H1 (cell line): ENCODE measurements at regions not wholly inside any gene's neighbourhood (a gene's known extent, or its start where the extent isn't known, plus 50 kb on each side); places are given as distances from the start of the nearest gene placed in this dataset.
"Not testable (repeated sequence)": the region's sequence is repeated elsewhere in the genome, so short reads cannot be mapped to it uniquely, and the experiment has no call there.

Experiments
- CTCF ChIA-PET: fragments of 300-600 bp; sonication (Branson Sonifier 250); formaldehyde crosslinking; loops from one replicate; lab custom pipeline; 2021; ENCODE audit not compliant: partially characterized antibody; lab: Charles Lee
- POLR2A ChIA-PET: fragments of 300-600 bp; sonication (Branson Sonifier 250); formaldehyde crosslinking; loops from one replicate; lab custom pipeline; 2021; ENCODE audit warnings: inconsistent platforms; ENCODE audit not compliant: partially characterized antibody; lab: Charles Lee
- DNase-seq, 2 experiments: peaks; one replicate each; pipeline versions ENCODE4 v3.0.0 to v3.0.0-alpha.2; 2010 to 2022; ENCODE audit warnings: low spot score in 2 of 2, low read depth in 1 of 2, mixed read lengths in 1 of 2
- FAIRE-seq: peaks from 2 replicates; lab custom pipeline; 2011; peaks lifted over from hg19 to GRCh38; lab: Jason Lieb, UNC
- H2AFZ ChIP-seq: 2 replicates; pipeline ENCODE4 v1.8.1; 2012; ENCODE audit warnings: low read length, inconsistent platforms
- H2AK5ac ChIP-seq: 2 replicates; pipeline ENCODE4 v1.6.1; 2013; ENCODE audit warnings: low read depth, low read length
- H2BK120ac ChIP-seq: replicated peaks from 2 replicates; pipeline ENCODE3; 2013; ENCODE audit warnings: low read depth, low read length, inconsistent platforms
- H2BK12ac ChIP-seq: 2 replicates; pipeline ENCODE4 v1.6.1; 2013; ENCODE audit warnings: low read depth, low read length
- H2BK15ac ChIP-seq: 2 replicates; pipeline ENCODE4 v1.6.1; 2013; ENCODE audit warnings: low read length
- H2BK20ac ChIP-seq: 2 replicates; pipeline ENCODE4 v1.6.1; 2013; ENCODE audit warnings: low read length
- H2BK5ac ChIP-seq: 2 replicates; pipeline ENCODE4 v1.6.1; 2013; ENCODE audit warnings: low read depth, low read length
- H3K14ac ChIP-seq: 2 replicates; pipeline ENCODE4 v1.6.1; 2013; ENCODE audit warnings: inconsistent platforms; ENCODE audit not compliant: insufficient read length
- H3K18ac ChIP-seq: 2 replicates; pipeline ENCODE4 v1.6.1; 2013; ENCODE audit warnings: low read length; ENCODE audit errors: extremely low read depth
- H3K23ac ChIP-seq: 2 replicates; pipeline ENCODE4 v1.6.1; 2013; ENCODE audit warnings: inconsistent platforms; ENCODE audit not compliant: insufficient read length
- H3K23me2 ChIP-seq: 2 replicates; pipeline ENCODE4 v1.6.1; 2013; ENCODE audit warnings: low read depth, low read length
- H3K27ac ChIP-seq: 2 replicates; pipeline ENCODE4 v1.6.1; 2011; ENCODE audit warnings: low read depth, low read length, inconsistent platforms
- H3K27me3 ChIP-seq, 4 experiments: replicated peaks in 1 of 4; 1 replicate in 1 of 4; 2 replicates in 3 of 4; pipeline versions ENCODE4 v1.6.1 to v1.8.1; 2011 to 2013; ENCODE audit warnings: low read length in 3 of 4, mild to moderate bottlenecking in 3 of 4, inconsistent platforms in 2 of 4, mixed read lengths in 2 of 4, moderate library complexity in 1 of 4; ENCODE audit not compliant: control insufficient read depth in 3 of 4, insufficient read depth in 3 of 4; ENCODE audit errors: extremely low read depth in 1 of 4
- H3K36me3 ChIP-seq, 4 experiments: 2 replicates each; pipeline versions ENCODE4 v1.6.1 to v1.8.1; 2011 to 2013; ENCODE audit warnings: mild to moderate bottlenecking in 4 of 4, low read length in 3 of 4, moderate library complexity in 2 of 4, control low read depth in 1 of 4, inconsistent platforms in 1 of 4; ENCODE audit not compliant: insufficient read depth in 4 of 4, control insufficient read depth in 2 of 4
- H3K4ac ChIP-seq: replicated peaks from 2 replicates; pipeline ENCODE3; 2013; ENCODE audit warnings: low read length, low read depth, mixed read lengths, inconsistent platforms; ENCODE audit not compliant: insufficient read length
- H3K4me1 ChIP-seq, 4 experiments: replicated peaks in 1 of 4; 1 replicate in 1 of 4; 2 replicates in 3 of 4; pipeline versions ENCODE4 v1.6.1 to v1.8.1; 2011 to 2013; ENCODE audit warnings: low read length in 3 of 4, inconsistent platforms in 2 of 4, mixed read lengths in 1 of 4; ENCODE audit not compliant: insufficient read depth in 4 of 4, control insufficient read depth in 3 of 4
- H3K4me2 ChIP-seq, 2 experiments: 2 replicates each; pipeline versions ENCODE4 v1.6.1 to v1.8.1; 2011 to 2013; ENCODE audit warnings: low read depth in 2 of 2, low read length in 2 of 2, control low read depth in 1 of 2, inconsistent platforms in 1 of 2, mild to moderate bottlenecking in 1 of 2; ENCODE audit not compliant: insufficient read depth in 1 of 2
- H3K4me3 ChIP-seq, 4 experiments: fragments of 200-600, 300-600 bp in 1 of 4; sonication (generic), shearing (Covaris generic), sonication (Bioruptor Twin) in 1 of 4; 2 replicates each; pipeline versions ENCODE4 v1.5.1 to v1.8.1; 2011 to 2016; ENCODE audit warnings: low read length in 4 of 4, low read depth in 3 of 4, control low read depth in 2 of 4, inconsistent platforms in 2 of 4, mild to moderate bottlenecking in 2 of 4, mixed read lengths in 1 of 4, moderate library complexity in 1 of 4; ENCODE audit not compliant: insufficient read depth in 2 of 4; ENCODE audit errors: extremely low read depth in 1 of 4
- H3K56ac ChIP-seq: replicated peaks from 2 replicates; pipeline ENCODE3; 2013; ENCODE audit warnings: low read depth, mild to moderate bottlenecking, mixed read lengths, low read length, inconsistent platforms; ENCODE audit not compliant: insufficient read length
- H3K79me1 ChIP-seq: 2 replicates; pipeline ENCODE4 v1.6.1; 2013; ENCODE audit warnings: low read depth, low read length, control low read depth
- H3K79me2 ChIP-seq, 2 experiments: 2 replicates each; pipeline versions ENCODE4 v1.6.1 to v1.8.1; 2012 to 2013; ENCODE audit warnings: low read length in 2 of 2, mild to moderate bottlenecking in 2 of 2, inconsistent platforms in 1 of 2; ENCODE audit not compliant: insufficient read depth in 2 of 2, control insufficient read depth in 1 of 2
- H3K9ac ChIP-seq, 4 experiments: replicated peaks in 1 of 4; 1 replicate in 1 of 4; 2 replicates in 3 of 4; pipeline versions ENCODE4 v1.6.1 to v1.8.1; 2011 to 2013; ENCODE audit warnings: low read depth in 3 of 4, low read length in 3 of 4, control low read depth in 2 of 4, mild to moderate bottlenecking in 2 of 4, moderate library complexity in 2 of 4, inconsistent platforms in 1 of 4; ENCODE audit errors: extremely low read depth in 1 of 4
- H3K9me3 ChIP-seq, 2 experiments: 2 replicates each; pipeline versions ENCODE4 v1.6.1 to v1.8.1; 2012 to 2013; ENCODE audit warnings: mild to moderate bottlenecking in 2 of 2, moderate library complexity in 2 of 2, control low read depth in 1 of 2, inconsistent platforms in 1 of 2, low read depth in 1 of 2, low read length in 1 of 2, mixed read lengths in 1 of 2; ENCODE audit not compliant: insufficient read depth in 2 of 2
- H4K20me1 ChIP-seq, 2 experiments: replicated peaks in 1 of 2; 2 replicates each; pipeline versions ENCODE3 to v1.8.1; 2011 to 2013; ENCODE audit warnings: inconsistent platforms in 2 of 2, low read length in 2 of 2, mild to moderate bottlenecking in 1 of 2; ENCODE audit not compliant: insufficient read depth in 2 of 2, control insufficient read depth in 1 of 2
- H4K5ac ChIP-seq: 2 replicates; pipeline ENCODE4 v1.6.1; 2013; ENCODE audit warnings: low read length, low read depth, mixed read lengths, inconsistent platforms; ENCODE audit not compliant: insufficient read length
- H4K8ac ChIP-seq: 2 replicates; pipeline ENCODE4 v1.8.0; 2013; ENCODE audit warnings: mild to moderate bottlenecking, moderate library complexity, low read length, inconsistent platforms; ENCODE audit not compliant: insufficient read depth; ENCODE audit errors: extremely low read depth
- H4K91ac ChIP-seq: replicated peaks from 2 replicates; pipeline ENCODE3; 2013; ENCODE audit warnings: low read length, mixed read lengths, inconsistent platforms; ENCODE audit not compliant: insufficient read length
- CHD1 ChIP-seq: IDR thresholded peaks from 2 replicates; pipeline ENCODE4 v1.6.1; 2012; ENCODE audit warnings: low read depth, low read length, improper control_type of control experiment
- CHD2 ChIP-seq: IDR thresholded peaks from 2 replicates; pipeline ENCODE4 v1.6.1; 2012; ENCODE audit warnings: low read length, improper control_type of control experiment
- RFX5 ChIP-seq: IDR thresholded peaks from 2 replicates; pipeline ENCODE4 v1.6.1; 2011; ENCODE audit warnings: low read depth, low read length, improper control_type of control experiment, borderline replicate concordance
- WGBS, 2 experiments: shearing (Covaris generic) in 1 of 2; methylation state at CpG; one replicate each; pipeline versions ENCODE4 v1.1.6 to v1.1.7; 2013 to 2015; ENCODE audit warnings: low lambda C conversion rate in 2 of 2, mixed read lengths in 2 of 2, inconsistent platforms in 1 of 2, low coverage in 1 of 2, missing lambda C conversion rate in 1 of 2; ENCODE audit not compliant: insufficient replicate concordance in 2 of 2, insufficient coverage in 1 of 2, insufficient read length in 1 of 2; ENCODE audit errors: extremely low coverage in 1 of 2, missing lambda C conversion rate in 1 of 2; 5-methylcytosine and 5-hydroxymethylcytosine counted together

DNA sequence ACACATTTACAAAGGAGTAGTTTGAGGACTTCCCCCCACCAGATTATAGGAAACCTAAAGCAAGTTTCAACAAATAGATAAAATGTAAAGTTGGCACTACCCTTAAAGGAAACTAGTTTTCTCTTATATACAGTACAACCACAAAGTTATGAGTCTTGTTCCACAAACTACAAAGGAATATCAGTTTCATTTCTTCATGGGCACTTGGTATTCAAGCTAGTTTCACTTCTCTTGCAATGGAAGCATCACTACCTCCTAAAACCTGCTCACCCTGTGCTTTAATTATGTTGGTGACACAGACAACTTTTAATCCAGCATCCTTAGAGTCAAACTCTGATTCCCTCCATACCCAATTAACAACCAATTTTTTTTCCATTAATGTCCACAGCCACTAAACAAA, 707.0 kb downstream of the ROBO2 start:
- no peak overlapping the region for H3K14ac ChIP-seq
- no peak overlapping the region for H3K4me3 ChIP-seq
- no peak for DNase-seq
- no peak overlapping the region for H3K4me2 ChIP-seq
- H4K20me1 ChIP-seq, result no peaks in the 10 kb centered on the region
- H3K79me1 ChIP-seq, result no peaks in the 10 kb centered on the region
- TF ChIP-seq CHD1 (no peak), RFX5 (no peak), CHD2 (no peak)
- H2BK120ac ChIP-seq, result no peak overlapping the region
- H3K27ac ChIP-seq, result no peak overlapping the region
- H2AFZ ChIP-seq, result no peak overlapping the region
- H3K36me3 ChIP-seq, result no peaks in the 10 kb centered on the region
- H3K9me3 ChIP-seq, result no peaks in the 10 kb centered on the region
- no peak overlapping the region for H2AK5ac ChIP-seq
- H3K4me1 ChIP-seq, result no peaks in the 10 kb centered on the region
- no peak overlapping the region for H4K8ac ChIP-seq
- H4K5ac ChIP-seq, result no peak overlapping the region
- no peak overlapping the region for H3K56ac ChIP-seq
- H3K79me2 ChIP-seq, result no peaks in the 10 kb centered on the region
- no peak overlapping the region for H2BK15ac ChIP-seq
- ChIA-PET CTCF (no interaction called here), POLR2A (no interaction called here)
- H2BK12ac ChIP-seq, result no peak overlapping the region
- FAIRE-seq, result no peak
- no peak overlapping the region for H3K18ac ChIP-seq
- H2BK20ac ChIP-seq, result no peak overlapping the region
- H4K91ac ChIP-seq, result no peak overlapping the region
- H3K23ac ChIP-seq, result no peak overlapping the region
- no peak overlapping the region for H3K9ac ChIP-seq
- H3K23me2 ChIP-seq, result no peaks in the 10 kb centered on the region
- no peaks in the 10 kb centered on the region for H3K27me3 ChIP-seq
- no peak overlapping the region for H2BK5ac ChIP-seq
- no peak overlapping the region for H3K4ac ChIP-seq

DNA sequence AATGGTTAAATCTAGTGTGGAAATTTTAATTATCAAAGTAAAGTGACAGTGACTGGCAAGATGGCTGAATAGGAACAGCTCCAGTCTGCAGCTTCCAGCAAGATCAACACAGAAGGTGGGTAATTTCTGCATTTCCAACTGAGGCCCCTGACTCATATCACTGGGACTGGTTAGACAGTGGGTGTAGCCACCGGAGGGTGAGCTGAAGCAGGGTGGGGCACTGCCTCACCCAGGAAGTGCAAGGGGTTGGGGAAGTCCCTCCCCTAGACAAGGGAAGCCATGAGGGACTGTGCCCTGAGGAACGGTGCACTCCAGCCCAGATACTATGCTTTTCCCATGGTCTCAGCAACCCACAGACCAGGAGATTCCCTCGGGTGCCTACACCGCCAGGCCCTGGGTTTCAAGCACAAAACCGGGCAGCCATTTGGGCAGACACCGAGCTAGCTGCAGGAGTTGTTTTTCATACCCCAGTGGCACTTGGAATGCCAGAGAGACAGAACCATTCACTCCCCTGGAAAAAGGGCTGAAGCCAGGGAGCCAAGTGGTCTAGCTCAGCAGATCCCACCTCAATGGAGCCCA, 716.6 kb downstream of the ROBO2 start:
- H2AK5ac ChIP-seq, H3K4ac ChIP-seq, DNase-seq, H2BK120ac ChIP-seq, H3K14ac ChIP-seq, H3K9me3 ChIP-seq, H4K20me1 ChIP-seq, H3K23me2 ChIP-seq, FAIRE-seq, H3K56ac ChIP-seq, H2BK15ac ChIP-seq, H3K79me2 ChIP-seq, H3K23ac ChIP-seq, H3K27ac ChIP-seq, H2BK12ac ChIP-seq, H2BK5ac ChIP-seq, H2BK20ac ChIP-seq, H4K8ac ChIP-seq, H3K36me3 ChIP-seq, H3K79me1 ChIP-seq, H3K4me1 ChIP-seq, H4K91ac ChIP-seq, H3K27me3 ChIP-seq, H3K4me3 ChIP-seq, H3K9ac ChIP-seq, H3K4me2 ChIP-seq, H2AFZ ChIP-seq, H3K18ac ChIP-seq, H4K5ac ChIP-seq, POLR2A ChIA-PET: not testable (repeated sequence)
- CTCF ChIA-PET, result interaction anchor here (1.1 kb wide), 1 partner anchor 718 kb away, joined by 3 read pairs; no protein-coding TSS in a partner anchor
- WGBS, 2 experiments, result 95% methylated on average over 6 of the region's 6 CpGs; no CpG with 5 or more reads in 1 of the 2 experiments
